GM23338 (cell line): ENCODE measurements at regions not wholly inside any gene's neighbourhood (a gene's known extent, or its start where the extent isn't known, plus 50 kb on each side); places are given as distances from the start of the nearest gene placed in this dataset.

Experiments
- ATAC-seq: fragments of 200-7000 bp; cut with Tn5 transposase; 3 replicates; pipeline ENCODE4 v1.9.1; 2020
- DNase-seq: peaks from one replicate; pipeline ENCODE4 v3.0.0-alpha.2; 2015; ENCODE audit warnings: low spot score
- H2AFZ ChIP-seq: fragments of 200-600 bp; sonication (generic); 2 replicates; pipeline ENCODE4 v1.8.0; 2016; ENCODE audit warnings: antibody characterized with exemption, mild to moderate bottlenecking, moderate library complexity
- H3F3A ChIP-seq: fragments of 200-600 bp; sonication (generic); replicated peaks from 2 replicates; pipeline ENCODE4 v1.8.0; 2017; ENCODE audit warnings: antibody characterized with exemption, mixed run types, low read depth
- H3K27ac ChIP-seq: fragments of 200-600 bp; sonication (generic); 2 replicates; pipeline ENCODE4 v1.6.1; 2016; ENCODE audit warnings: low read depth
- H3K27me3 ChIP-seq: fragments of 200-600 bp; sonication (generic); 2 replicates; pipeline ENCODE4 v1.8.0; 2016; ENCODE audit warnings: mild to moderate bottlenecking, mixed run types, moderate library complexity; ENCODE audit not compliant: insufficient read depth
- H3K36me3 ChIP-seq: fragments of 200-600 bp; sonication (generic); 2 replicates; pipeline ENCODE4 v1.8.0; 2016; ENCODE audit warnings: mild to moderate bottlenecking; ENCODE audit not compliant: insufficient read depth
- H3K4me1 ChIP-seq: fragments of 200-600 bp; sonication (generic); 2 replicates; pipeline ENCODE4 v1.8.0; 2016; ENCODE audit warnings: mild to moderate bottlenecking, moderate library complexity; ENCODE audit not compliant: insufficient read depth
- H3K4me2 ChIP-seq: fragments of 200-600 bp; sonication (generic); 2 replicates; pipeline ENCODE4 v1.7.1; 2017; ENCODE audit warnings: mixed run types
- H3K4me3 ChIP-seq: fragments of 200-600 bp; sonication (generic); 2 replicates; pipeline ENCODE4 v1.6.1; 2016; ENCODE audit warnings: mixed run types
- H3K79me2 ChIP-seq: fragments of 200-600 bp; sonication (generic); replicated peaks from 2 replicates; pipeline ENCODE4 v1.8.0; 2017; ENCODE audit warnings: mild to moderate bottlenecking; ENCODE audit not compliant: insufficient read depth
- H3K9me2 ChIP-seq: fragments of 200-600 bp; sonication (generic); 2 replicates; pipeline ENCODE4 v1.8.0; 2017; ENCODE audit not compliant: insufficient read depth
- H4K20me1 ChIP-seq: fragments of 200-600 bp; sonication (generic); replicated peaks from 2 replicates; pipeline ENCODE4 v1.8.0; 2017; ENCODE audit warnings: mild to moderate bottlenecking; ENCODE audit not compliant: insufficient read depth
- H3K27ac Mint-ChIP-seq: 2 replicates; pipeline ENCODE4 v1.8.0; 2020; ENCODE audit warnings: inconsistent platforms, mild to moderate bottlenecking, moderate library complexity, mixed read lengths
- H3K27me3 Mint-ChIP-seq: 3 replicates; pipeline ENCODE4 v1.8.0; 2022; ENCODE audit warnings: low read depth, mild to moderate bottlenecking, moderate library complexity, mixed read lengths, inconsistent platforms; ENCODE audit not compliant: insufficient read depth, poor library complexity
- H3K36me3 Mint-ChIP-seq: 3 replicates; pipeline ENCODE4 v1.8.0; 2021; ENCODE audit warnings: low read depth, mild to moderate bottlenecking, inconsistent platforms, moderate library complexity, mixed read lengths
- H3K4me1 Mint-ChIP-seq: 3 replicates; pipeline ENCODE4 v1.8.0; 2020; ENCODE audit warnings: mild to moderate bottlenecking, inconsistent platforms, mixed read lengths
- H3K4me3 Mint-ChIP-seq: 3 replicates; pipeline ENCODE4 v1.8.0; 2021; ENCODE audit warnings: moderate library complexity, mild to moderate bottlenecking, inconsistent platforms, mixed read lengths
- H3K9me3 Mint-ChIP-seq: 3 replicates; pipeline ENCODE4 v1.8.0; 2020; ENCODE audit warnings: moderate library complexity, mild to moderate bottlenecking, inconsistent platforms, mixed read lengths
- CREB1 ChIP-seq: fragments of 250-450 bp; sonication (Bioruptor Pico); IDR thresholded peaks from 2 replicates; pipeline ENCODE4 v1.5.0; 2020; ENCODE audit warnings: low read depth, mild to moderate bottlenecking, moderate library complexity
- EZH2 ChIP-seq: fragments of 200-600 bp; sonication (generic); IDR thresholded peaks from one replicate; pipeline ENCODE4 v1.8.0; 2017; ENCODE audit warnings: antibody characterized with exemption, mild to moderate bottlenecking, low read depth; ENCODE audit not compliant: unreplicated experiment
- EZH2phosphoT487 ChIP-seq: fragments of 200-600 bp; sonication (generic); IDR thresholded peaks from one replicate; pipeline ENCODE4 v1.8.1; 2018; ENCODE audit warnings: antibody characterized with exemption; ENCODE audit not compliant: unreplicated experiment
- JUNB ChIP-seq: IDR thresholded peaks from one replicate; pipeline ENCODE4 v1.6.1; 2016; ENCODE audit warnings: antibody characterized with exemption; ENCODE audit not compliant: unreplicated experiment
- NANOG ChIP-seq: IDR thresholded peaks from 2 replicates; pipeline ENCODE4 v1.6.1; 2016; ENCODE audit warnings: antibody characterized with exemption, borderline replicate concordance
- POLR2AphosphoS5 ChIP-seq: IDR thresholded peaks from 2 replicates; pipeline ENCODE4 v1.6.1; 2016; ENCODE audit warnings: antibody characterized with exemption, low read depth
- STAT1 ChIP-seq: IDR thresholded peaks from one replicate; pipeline ENCODE4 v1.6.1; 2016; ENCODE audit warnings: antibody characterized with exemption; ENCODE audit not compliant: unreplicated experiment
- ZNF114 ChIP-seq: fragments of 250-450 bp; sonication (Bioruptor Pico); IDR thresholded peaks from 2 replicates; pipeline ENCODE4 v1.5.0; 2020; ENCODE audit warnings: mild to moderate bottlenecking, moderate library complexity
- ZNF331 ChIP-seq: fragments of 250-450 bp; sonication (Bioruptor Pico); IDR thresholded peaks from 2 replicates; pipeline ENCODE4 v1.5.0; 2020; ENCODE audit warnings: low read depth, mild to moderate bottlenecking, moderate library complexity
- TF ChIP-seq, protein P1 (sequence below): IDR thresholded peaks from 2 replicates; pipeline ENCODE4 v1.6.1; 2016; ENCODE audit warnings: antibody characterized with exemption
- TF ChIP-seq, protein P2 (sequence below), 2 experiments: fragments of 200-600 bp in 1 of 2; sonication (generic) in 1 of 2; conservative IDR thresholded peaks; 2 replicates each; pipeline versions ENCODE4 v1.5.1 to v1.6.1; 2016 to 2017; ENCODE audit warnings: antibody characterized with exemption in 2 of 2, low read depth in 2 of 2, mild to moderate bottlenecking in 2 of 2, moderate library complexity in 1 of 2
- TF ChIP-seq, protein P3 (sequence below): IDR thresholded peaks from one replicate; pipeline ENCODE4 v1.6.1; 2018; ENCODE audit warnings: antibody characterized with exemption; ENCODE audit not compliant: unreplicated experiment

DNA sequence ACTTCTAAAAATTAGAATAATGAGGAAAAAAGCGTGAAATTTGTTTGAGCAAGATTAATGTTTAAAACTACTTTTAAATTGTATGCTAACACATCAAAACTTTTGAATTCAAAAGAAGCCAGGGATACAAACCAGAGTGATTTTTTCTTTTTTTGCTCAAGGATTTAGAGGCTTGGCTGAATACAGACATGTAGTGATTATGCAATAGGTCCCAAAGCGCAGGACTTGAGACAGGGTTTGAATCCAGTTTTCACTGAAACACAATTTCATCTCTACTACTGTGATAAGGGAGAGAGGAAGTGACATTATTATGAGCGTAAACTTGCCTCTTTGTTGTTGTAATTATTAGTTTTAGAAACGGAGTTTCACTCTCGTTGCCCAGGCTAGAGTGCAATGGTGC lies 207.3 kb downstream of the ZNF33B start (continued):
- TF ChIP-seq, protein P1, sequence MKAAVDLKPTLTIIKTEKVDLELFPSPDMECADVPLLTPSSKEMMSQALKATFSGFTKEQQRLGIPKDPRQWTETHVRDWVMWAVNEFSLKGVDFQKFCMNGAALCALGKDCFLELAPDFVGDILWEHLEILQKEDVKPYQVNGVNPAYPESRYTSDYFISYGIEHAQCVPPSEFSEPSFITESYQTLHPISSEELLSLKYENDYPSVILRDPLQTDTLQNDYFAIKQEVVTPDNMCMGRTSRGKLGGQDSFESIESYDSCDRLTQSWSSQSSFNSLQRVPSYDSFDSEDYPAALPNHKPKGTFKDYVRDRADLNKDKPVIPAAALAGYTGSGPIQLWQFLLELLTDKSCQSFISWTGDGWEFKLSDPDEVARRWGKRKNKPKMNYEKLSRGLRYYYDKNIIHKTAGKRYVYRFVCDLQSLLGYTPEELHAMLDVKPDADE, result no peak
- TF ChIP-seq POLR2AphosphoS5 (no peak), JUNB (no peak), NANOG (no peak), STAT1 (no peak)

DNA sequence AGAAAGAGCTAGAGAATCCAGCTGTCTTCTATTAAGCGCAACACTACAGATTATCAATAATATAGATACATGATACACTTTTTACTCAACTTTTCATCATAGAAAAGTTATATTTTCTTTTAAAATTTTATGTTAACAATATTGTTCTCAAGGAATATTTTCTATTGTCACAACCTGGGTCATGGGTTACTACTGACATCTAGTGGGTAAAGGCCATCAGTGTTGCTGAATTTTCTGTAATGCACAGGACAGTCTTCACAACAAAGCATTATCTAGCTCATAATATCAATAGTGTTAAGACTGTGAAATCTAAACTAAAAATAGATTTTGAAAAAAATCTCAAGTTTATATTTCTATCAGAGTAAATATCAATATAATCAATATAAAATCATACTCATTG lies 209.8 kb downstream of the ZNF33B start:
- H3K9me2 ChIP-seq, result no peaks in the 10 kb centered on the region
- no peak overlapping the region for H2AFZ ChIP-seq
- H3K4me3 Mint-ChIP-seq, result no peak overlapping the region
- H3K27ac Mint-ChIP-seq, result no peak overlapping the region
- peaks cover 93% of the 10 kb centered on the region for H3K9me3 Mint-ChIP-seq
- H3K27me3 Mint-ChIP-seq, result peaks cover 3% of the 10 kb centered on the region
- no peak overlapping the region for H3K27ac ChIP-seq
- DNase-seq, result peak; percentile 12
- no peaks in the 10 kb centered on the region for H4K20me1 ChIP-seq
- TF ChIP-seq EZH2, result no peak
- TF ChIP-seq STAT1, result no peak
- no peak for TF ChIP-seq POLR2AphosphoS5
- TF ChIP-seq, protein P2, sequence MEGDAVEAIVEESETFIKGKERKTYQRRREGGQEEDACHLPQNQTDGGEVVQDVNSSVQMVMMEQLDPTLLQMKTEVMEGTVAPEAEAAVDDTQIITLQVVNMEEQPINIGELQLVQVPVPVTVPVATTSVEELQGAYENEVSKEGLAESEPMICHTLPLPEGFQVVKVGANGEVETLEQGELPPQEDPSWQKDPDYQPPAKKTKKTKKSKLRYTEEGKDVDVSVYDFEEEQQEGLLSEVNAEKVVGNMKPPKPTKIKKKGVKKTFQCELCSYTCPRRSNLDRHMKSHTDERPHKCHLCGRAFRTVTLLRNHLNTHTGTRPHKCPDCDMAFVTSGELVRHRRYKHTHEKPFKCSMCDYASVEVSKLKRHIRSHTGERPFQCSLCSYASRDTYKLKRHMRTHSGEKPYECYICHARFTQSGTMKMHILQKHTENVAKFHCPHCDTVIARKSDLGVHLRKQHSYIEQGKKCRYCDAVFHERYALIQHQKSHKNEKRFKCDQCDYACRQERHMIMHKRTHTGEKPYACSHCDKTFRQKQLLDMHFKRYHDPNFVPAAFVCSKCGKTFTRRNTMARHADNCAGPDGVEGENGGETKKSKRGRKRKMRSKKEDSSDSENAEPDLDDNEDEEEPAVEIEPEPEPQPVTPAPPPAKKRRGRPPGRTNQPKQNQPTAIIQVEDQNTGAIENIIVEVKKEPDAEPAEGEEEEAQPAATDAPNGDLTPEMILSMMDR (conservative IDR thresholded peaks at IDR 0.05; ENCODE audit: low read depth in 2 of 2), result peak; percentile 51 to 60
- no peaks in the 10 kb centered on the region for H3K4me1 ChIP-seq
- no peaks in the 10 kb centered on the region for H3K4me1 Mint-ChIP-seq
- no peaks in the 10 kb centered on the region for H3K27me3 ChIP-seq
- H3K79me2 ChIP-seq, result no peaks in the 10 kb centered on the region
- H3K36me3 ChIP-seq, result peaks cover 5% of the 10 kb centered on the region; the same call in 1 of the 2 replicates
- ATAC-seq, result no peak
- H3F3A ChIP-seq, result no peaks in the 10 kb centered on the region
- H3K4me2 ChIP-seq, result no peak overlapping the region
- H3K36me3 Mint-ChIP-seq, result peaks cover 16% of the 10 kb centered on the region
- H3K4me3 ChIP-seq, result no peak overlapping the region

DNA sequence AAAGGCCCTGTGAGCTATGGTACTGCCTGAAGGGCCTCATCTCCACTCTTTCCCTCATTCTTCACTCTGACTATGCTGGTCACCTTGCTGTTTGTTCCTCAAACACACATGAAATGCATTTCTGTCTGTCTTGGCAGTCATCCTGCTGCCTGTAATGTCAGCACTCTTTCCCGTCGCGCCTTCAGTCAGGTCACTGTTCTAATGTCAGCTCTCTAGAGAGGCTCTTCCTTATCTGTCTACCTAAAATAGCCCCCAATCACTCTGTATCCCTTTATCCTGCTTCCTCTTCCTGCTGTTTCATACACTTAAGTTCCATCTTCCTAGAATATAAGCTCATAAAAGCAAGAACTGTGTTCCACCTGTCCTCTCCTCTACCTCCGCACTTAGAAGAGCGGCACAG lies 215.5 kb downstream of the ZNF33B start:
- ATAC-seq, result no peak
- no peak overlapping the region for H3K27ac ChIP-seq
- Mint-ChIP-seq H3K4me3 (no peak overlapping the region), H3K27me3 (peaks cover 5% of the 10 kb centered on the region), H3K36me3 (peaks cover 37% of the 10 kb centered on the region), H3K9me3 (peaks cover 98% of the 10 kb centered on the region), H3K27ac (no peak overlapping the region), H3K4me1 (no peaks in the 10 kb centered on the region)
- no peaks in the 10 kb centered on the region for H3K79me2 ChIP-seq
- no peak overlapping the region for H3K4me3 ChIP-seq
- H2AFZ ChIP-seq, result no peak overlapping the region
- H3K27me3 ChIP-seq, result no peaks in the 10 kb centered on the region
- DNase-seq, result no peak
- H3F3A ChIP-seq, result no peaks in the 10 kb centered on the region
- 0 out of 2 replicates have a peak, but pooled peaks cover 5% of the 10 kb centered on the region for H3K36me3 ChIP-seq
- H3K4me1 ChIP-seq, result no peaks in the 10 kb centered on the region
- H4K20me1 ChIP-seq, result no peaks in the 10 kb centered on the region
- no peak overlapping the region for H3K4me2 ChIP-seq
- no peaks in the 10 kb centered on the region for H3K9me2 ChIP-seq
- TF ChIP-seq EZH2 (no peak), CREB1 (CRISPR knock-in tag) (no peak), STAT1 (no peak), POLR2AphosphoS5 (no peak), JUNB (no peak), ZNF114 (CRISPR knock-in tag) (no peak), EZH2phosphoT487 (no peak), ZNF331 (CRISPR knock-in tag) (no peak), NANOG (no peak)
- TF ChIP-seq, protein P3, sequence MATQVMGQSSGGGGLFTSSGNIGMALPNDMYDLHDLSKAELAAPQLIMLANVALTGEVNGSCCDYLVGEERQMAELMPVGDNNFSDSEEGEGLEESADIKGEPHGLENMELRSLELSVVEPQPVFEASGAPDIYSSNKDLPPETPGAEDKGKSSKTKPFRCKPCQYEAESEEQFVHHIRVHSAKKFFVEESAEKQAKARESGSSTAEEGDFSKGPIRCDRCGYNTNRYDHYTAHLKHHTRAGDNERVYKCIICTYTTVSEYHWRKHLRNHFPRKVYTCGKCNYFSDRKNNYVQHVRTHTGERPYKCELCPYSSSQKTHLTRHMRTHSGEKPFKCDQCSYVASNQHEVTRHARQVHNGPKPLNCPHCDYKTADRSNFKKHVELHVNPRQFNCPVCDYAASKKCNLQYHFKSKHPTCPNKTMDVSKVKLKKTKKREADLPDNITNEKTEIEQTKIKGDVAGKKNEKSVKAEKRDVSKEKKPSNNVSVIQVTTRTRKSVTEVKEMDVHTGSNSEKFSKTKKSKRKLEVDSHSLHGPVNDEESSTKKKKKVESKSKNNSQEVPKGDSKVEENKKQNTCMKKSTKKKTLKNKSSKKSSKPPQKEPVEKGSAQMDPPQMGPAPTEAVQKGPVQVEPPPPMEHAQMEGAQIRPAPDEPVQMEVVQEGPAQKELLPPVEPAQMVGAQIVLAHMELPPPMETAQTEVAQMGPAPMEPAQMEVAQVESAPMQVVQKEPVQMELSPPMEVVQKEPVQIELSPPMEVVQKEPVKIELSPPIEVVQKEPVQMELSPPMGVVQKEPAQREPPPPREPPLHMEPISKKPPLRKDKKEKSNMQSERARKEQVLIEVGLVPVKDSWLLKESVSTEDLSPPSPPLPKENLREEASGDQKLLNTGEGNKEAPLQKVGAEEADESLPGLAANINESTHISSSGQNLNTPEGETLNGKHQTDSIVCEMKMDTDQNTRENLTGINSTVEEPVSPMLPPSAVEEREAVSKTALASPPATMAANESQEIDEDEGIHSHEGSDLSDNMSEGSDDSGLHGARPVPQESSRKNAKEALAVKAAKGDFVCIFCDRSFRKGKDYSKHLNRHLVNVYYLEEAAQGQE, result no peak
- TF ChIP-seq, protein P1, result no peak
